ENCODE measurements at regions not wholly inside any gene's neighbourhood (a gene's known extent, or its start where the extent isn't known, plus 50 kb on each side); places are given as distances from the start of the nearest gene placed in this dataset.

GRCh38 chr7:91446819-91447218 lies 182.6 kb downstream of the FZD1 start:
- TF ChIP-seq CTCF (IDR thresholded peaks at IDR 0.05 in 2 of 3, conservative IDR thresholded peaks at IDR 0.05 in 1 of 3; ENCODE audit: control insufficient read depth in 2 of 3, extremely low read depth in 1 of 3, insufficient read depth in 1 of 3, low read depth in 3 of 3, low read length in 3 of 3) (no peak), BACH1 (IDR thresholded peaks at IDR 0.05; ENCODE audit: borderline replicate concordance) (no peak)
